ENCODE measurements at regions not wholly inside any gene's neighbourhood (a gene's known extent, or its start where the extent isn't known, plus 50 kb on each side); places are given as distances from the start of the nearest gene placed in this dataset.

DNA sequence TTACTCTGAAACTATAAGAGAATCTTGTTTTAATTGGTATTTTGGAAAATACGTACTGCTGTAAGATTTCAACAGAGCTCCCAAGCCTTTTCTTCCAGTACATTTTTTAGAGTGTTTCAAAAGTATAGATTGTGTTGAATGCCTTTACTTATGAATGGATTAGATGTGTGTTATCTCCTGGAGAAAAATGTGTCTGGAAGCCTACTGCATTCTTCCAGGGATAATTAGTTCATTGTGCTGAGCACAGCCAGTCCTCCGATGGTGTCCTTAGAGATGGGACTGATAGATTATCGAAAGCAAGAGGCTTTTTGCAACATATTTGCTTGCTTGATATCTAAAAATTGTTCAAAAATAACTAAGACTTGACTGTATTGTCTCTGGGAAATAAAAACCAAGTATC is 114.2 kb downstream of the PLEKHG1 start:
- TF ChIP-seq, protein P1, sequence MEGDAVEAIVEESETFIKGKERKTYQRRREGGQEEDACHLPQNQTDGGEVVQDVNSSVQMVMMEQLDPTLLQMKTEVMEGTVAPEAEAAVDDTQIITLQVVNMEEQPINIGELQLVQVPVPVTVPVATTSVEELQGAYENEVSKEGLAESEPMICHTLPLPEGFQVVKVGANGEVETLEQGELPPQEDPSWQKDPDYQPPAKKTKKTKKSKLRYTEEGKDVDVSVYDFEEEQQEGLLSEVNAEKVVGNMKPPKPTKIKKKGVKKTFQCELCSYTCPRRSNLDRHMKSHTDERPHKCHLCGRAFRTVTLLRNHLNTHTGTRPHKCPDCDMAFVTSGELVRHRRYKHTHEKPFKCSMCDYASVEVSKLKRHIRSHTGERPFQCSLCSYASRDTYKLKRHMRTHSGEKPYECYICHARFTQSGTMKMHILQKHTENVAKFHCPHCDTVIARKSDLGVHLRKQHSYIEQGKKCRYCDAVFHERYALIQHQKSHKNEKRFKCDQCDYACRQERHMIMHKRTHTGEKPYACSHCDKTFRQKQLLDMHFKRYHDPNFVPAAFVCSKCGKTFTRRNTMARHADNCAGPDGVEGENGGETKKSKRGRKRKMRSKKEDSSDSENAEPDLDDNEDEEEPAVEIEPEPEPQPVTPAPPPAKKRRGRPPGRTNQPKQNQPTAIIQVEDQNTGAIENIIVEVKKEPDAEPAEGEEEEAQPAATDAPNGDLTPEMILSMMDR (IDR thresholded peaks at IDR 0.05) = no peak
- no peak for TF ChIP-seq EP300 (IDR thresholded peaks at IDR 0.05)
- TF ChIP-seq POLR2A (IDR thresholded peaks at IDR 0.05) = no peak
